Adrenal gland (tissue), 9 donors: ENCODE measurements at regions not wholly inside any gene's neighbourhood (a gene's known extent, or its start where the extent isn't known, plus 50 kb on each side); places are given as distances from the start of the nearest gene placed in this dataset.

Experiments
- DNase-seq, 7 donors: peaks; one replicate each; pipeline ENCODE4 v3.0.0-alpha.2; 2019 to 2020
- H3K27ac ChIP-seq, 5 donors: fragments of 200-600 bp; sonication (generic) in 4 of 5; 1 replicate in 3 of 5; 2 replicates in 2 of 5; pipeline versions ENCODE4 v1.5.1 to v1.8.0; 2016 to 2020; ENCODE audit warnings: mild to moderate bottlenecking in 1 of 5
- H3K27me3 ChIP-seq: fragments of 200-600 bp; 2 replicates; pipeline ENCODE4 v1.8.0; 2021
- H3K36me3 ChIP-seq, 2 donors: fragments of 200-600 bp; replicated peaks in 1 of 2; 1 replicate in 1 of 2; 2 replicates in 1 of 2; pipeline versions ENCODE4 v1.5.1 to v1.8.0; 2018 to 2022
- H3K4me1 ChIP-seq, 2 donors: fragments of 200-600 bp; replicated peaks in 1 of 2; 1 replicate in 1 of 2; 2 replicates in 1 of 2; pipeline versions ENCODE4 v1.5.1 to v1.8.0; 2018 to 2021
- H3K4me3 ChIP-seq, 4 donors: fragments of 200-600 bp; sonication (generic) in 3 of 4; one replicate each; pipeline ENCODE4 v1.5.1; 2016 to 2018
- H3K9me3 ChIP-seq, 3 donors: fragments of 200-600 bp; sonication (generic) in 1 of 3; replicated peaks in 1 of 3; 1 replicate in 2 of 3; 2 replicates in 1 of 3; pipeline versions ENCODE4 v1.5.1 to v1.8.0; 2016 to 2021
- POLR2A ChIP-seq, 2 donors: fragments of 450-650 bp; IDR thresholded peaks; one replicate each; pipeline ENCODE4 v1.6.1; 2017; ENCODE audit warnings: antibody characterized with exemption in 2 of 2, mild to moderate bottlenecking in 2 of 2, moderate library complexity in 1 of 2
- WGBS, 4 donors: extraction: QIAGEN DNeasy Blood & Tissue Kit in 2 of 4; methylation state at CpG; one replicate each; pipeline versions ENCODE4 v1.1.5 to v1.1.7; 2013 to 2017; 5-methylcytosine and 5-hydroxymethylcytosine counted together
- intact Hi-C, 2 donors: fragments of 100-400 bp; cut with DNase I; formaldehyde crosslinking; loops; one replicate each; pipeline versions ENCODE4 v1.14.1 to v1.15.0; 2022 to 2023
- TF ChIP-seq, protein P1 (sequence below), 6 experiments: fragments of 450-650 bp in 4 of 6; fragments of 200-600 bp in 2 of 6; sonication (generic) in 1 of 6; IDR thresholded peaks; 1 replicate in 5 of 6; 2 replicates in 1 of 6; pipeline versions ENCODE4 v1.5.1 to v1.8.0; 2016 to 2021; ENCODE audit warnings: antibody characterized with exemption in 6 of 6, mild to moderate bottlenecking in 2 of 6, moderate library complexity in 1 of 6
- donor health status: healthy with polysubstance abuse.
- donor health status: Bipolar disorder and iron deficiency.
- donor health status: DM: yes; HTN: yes; CAD: no.
- donor health status: DM: no; HTN: no; CAD: no.
- donor health status: DM: no; HTN: no; CAD: no.

- TF ChIP-seq, protein P1, sequence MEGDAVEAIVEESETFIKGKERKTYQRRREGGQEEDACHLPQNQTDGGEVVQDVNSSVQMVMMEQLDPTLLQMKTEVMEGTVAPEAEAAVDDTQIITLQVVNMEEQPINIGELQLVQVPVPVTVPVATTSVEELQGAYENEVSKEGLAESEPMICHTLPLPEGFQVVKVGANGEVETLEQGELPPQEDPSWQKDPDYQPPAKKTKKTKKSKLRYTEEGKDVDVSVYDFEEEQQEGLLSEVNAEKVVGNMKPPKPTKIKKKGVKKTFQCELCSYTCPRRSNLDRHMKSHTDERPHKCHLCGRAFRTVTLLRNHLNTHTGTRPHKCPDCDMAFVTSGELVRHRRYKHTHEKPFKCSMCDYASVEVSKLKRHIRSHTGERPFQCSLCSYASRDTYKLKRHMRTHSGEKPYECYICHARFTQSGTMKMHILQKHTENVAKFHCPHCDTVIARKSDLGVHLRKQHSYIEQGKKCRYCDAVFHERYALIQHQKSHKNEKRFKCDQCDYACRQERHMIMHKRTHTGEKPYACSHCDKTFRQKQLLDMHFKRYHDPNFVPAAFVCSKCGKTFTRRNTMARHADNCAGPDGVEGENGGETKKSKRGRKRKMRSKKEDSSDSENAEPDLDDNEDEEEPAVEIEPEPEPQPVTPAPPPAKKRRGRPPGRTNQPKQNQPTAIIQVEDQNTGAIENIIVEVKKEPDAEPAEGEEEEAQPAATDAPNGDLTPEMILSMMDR (IDR thresholded peaks at IDR 0.05): no peak
- TF ChIP-seq POLR2A (IDR thresholded peaks at IDR 0.05): no peak
- Histone ChIP-seq H3K27ac (no peak overlapping the region), H3K27me3 (no peaks in the 10 kb centered on the region), H3K4me3 (no peak overlapping the region), H3K36me3 (no peaks in the 10 kb centered on the region), H3K4me1 (no peaks in the 10 kb centered on the region), H3K9me3 (no peaks in the 10 kb centered on the region)
- 52 to 72% (median 69%) methylated on average over 1 of the region's 1 CpG for WGBS, 4 donors
- intact Hi-C loops: no loop called here
- no peak for DNase-seq
Observed at GRCh38 chr2:6454286-6454990, 411.3 kb downstream of the CMPK2 start.

- no peak overlapping the region for H3K4me3 ChIP-seq
- intact Hi-C loops: no loop called here
- TF ChIP-seq, protein P1 (IDR thresholded peaks at IDR 0.05): no peak
- TF ChIP-seq POLR2A (IDR thresholded peaks at IDR 0.05): no peak
- no peaks in the 10 kb centered on the region for H3K4me1 ChIP-seq
- no peaks in the 10 kb centered on the region for H3K27me3 ChIP-seq
- 81 to 91% (median 89%) methylated on average over 5 to 13 of the region's 13 CpGs for WGBS, 4 donors
- no peaks in the 10 kb centered on the region for H3K36me3 ChIP-seq
- H3K27ac ChIP-seq: no peak overlapping the region
- no peak for DNase-seq
- no peaks in the 10 kb centered on the region for H3K9me3 ChIP-seq
Observed at GRCh38 chr2:6459138-6459537, 406.6 kb downstream of the CMPK2 start.

DNA sequence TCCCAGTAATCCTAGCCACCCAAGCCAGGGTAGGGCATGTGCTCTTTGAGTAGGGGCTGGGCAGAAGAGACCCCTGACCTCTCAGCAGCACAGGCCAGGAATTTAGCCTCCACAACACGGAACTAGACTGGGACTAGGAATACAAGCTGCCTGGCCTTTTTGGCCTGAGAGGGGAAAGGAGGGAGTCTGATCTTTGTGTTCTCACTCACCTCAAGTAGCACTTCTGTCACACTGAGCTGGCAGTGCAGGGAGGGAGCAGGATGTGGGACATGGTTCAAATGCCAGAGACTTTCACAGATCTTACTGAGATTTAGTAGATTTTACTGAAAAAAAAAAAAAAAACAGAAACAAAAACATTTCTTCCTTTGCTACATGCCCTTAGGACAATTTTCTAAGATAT, 395.2 kb downstream of the CMPK2 start:
- no peak for DNase-seq
- TF ChIP-seq, protein P1 (IDR thresholded peaks at IDR 0.05): no peak
- TF ChIP-seq POLR2A (IDR thresholded peaks at IDR 0.05): no peak
- Histone ChIP-seq H3K9me3 (no peaks in the 10 kb centered on the region), H3K4me1 (no peaks in the 10 kb centered on the region), H3K27ac (no peak overlapping the region), H3K4me3 (no peak overlapping the region), H3K36me3 (no peaks in the 10 kb centered on the region), H3K27me3 (no peaks in the 10 kb centered on the region)
- intact Hi-C loops: no loop called here
- 46 to 56% (median 49%) methylated on average over 1 of the region's 1 CpG for WGBS, 4 donors

- intact Hi-C loops: no loop called here
Observed at GRCh38 chr2:6471419-6471818, 394.3 kb downstream of the CMPK2 start.

More at GRCh38 chr2:6471419-6471818, 394.3 kb downstream of the CMPK2 start:
- H3K27me3 ChIP-seq: no peaks in the 10 kb centered on the region
- no peak for DNase-seq
- no peak overlapping the region for H3K27ac ChIP-seq
- H3K9me3 ChIP-seq: no peaks in the 10 kb centered on the region
- WGBS, 4 donors: 75 to 89% (median 83%) methylated on average over 4 of the region's 4 CpGs
- no peaks in the 10 kb centered on the region for H3K36me3 ChIP-seq
- TF ChIP-seq, protein P1 (IDR thresholded peaks at IDR 0.05): no peak
- no peak for TF ChIP-seq POLR2A (IDR thresholded peaks at IDR 0.05)
- H3K4me1 ChIP-seq: no peaks in the 10 kb centered on the region
- no peak overlapping the region for H3K4me3 ChIP-seq
